Thyroid gland (tissue), 4 donors: ENCODE measurements at regions not wholly inside any gene's neighbourhood (a gene's known extent, or its start where the extent isn't known, plus 50 kb on each side); places are given as distances from the start of the nearest gene placed in this dataset.

Experiments used
- DNase-seq, 2 donors: peaks; one replicate each; pipeline ENCODE4 v3.0.0-alpha.2; 2019
- H3K27ac ChIP-seq, 3 donors: fragments of 200-600 bp; sonication (generic); 1 replicate in 2 of 3; 2 replicates in 1 of 3; pipeline ENCODE4 v1.5.1; 2016 to 2019; ENCODE audit warnings: mild to moderate bottlenecking in 1 of 3, moderate library complexity in 1 of 3
- H3K27me3 ChIP-seq: fragments of 200-600 bp; sonication (generic); one replicate; pipeline ENCODE4 v1.5.1; 2019
- H3K36me3 ChIP-seq, 2 donors: fragments of 200-600 bp; sonication (generic); one replicate each; pipeline ENCODE4 v1.5.1; 2016 to 2019
- H3K4me1 ChIP-seq, 2 donors: fragments of 200-600 bp; sonication (generic); one replicate each; pipeline ENCODE4 v1.5.1; 2017 to 2019
- H3K4me3 ChIP-seq, 3 donors: fragments of 200-600 bp; sonication (generic); replicated peaks in 1 of 3; 1 replicate in 2 of 3; 2 replicates in 1 of 3; pipeline ENCODE4 v1.5.1; 2016; ENCODE audit warnings: mild to moderate bottlenecking in 1 of 3
- H3K9me3 ChIP-seq: fragments of 200-600 bp; sonication (generic); one replicate; pipeline ENCODE4 v1.5.1; 2017
- CTCF ChIP-seq, 6 experiments: fragments of 200-600 bp in 3 of 6; fragments of 450-650 bp in 3 of 6; sonication (generic) in 3 of 6; IDR thresholded peaks; one replicate each; pipeline ENCODE4 v1.5.1; 2016 to 2019; ENCODE audit warnings: antibody characterized with exemption in 6 of 6, mild to moderate bottlenecking in 2 of 6, inconsistent platforms in 1 of 6, moderate library complexity in 1 of 6
- POLR2A ChIP-seq, 2 donors: fragments of 450-650 bp; IDR thresholded peaks; one replicate each; pipeline ENCODE4 v1.6.1; 2017; ENCODE audit warnings: antibody characterized with exemption in 2 of 2, mild to moderate bottlenecking in 2 of 2, moderate library complexity in 1 of 2
- WGBS, 2 donors: methylation state at CpG; one replicate each; pipeline ENCODE4 v1.1.5; 2017; 5-methylcytosine and 5-hydroxymethylcytosine counted together
- intact Hi-C: fragments of 100-400 bp; cut with DNase I; formaldehyde crosslinking; loops from one replicate; pipeline ENCODE4 v1.15.1; 2023

- H3K9me3 ChIP-seq = no peaks in the 10 kb centered on the region
- no peak overlapping the region for H3K4me3 ChIP-seq
- no peaks in the 10 kb centered on the region for H3K4me1 ChIP-seq
- no peak for TF ChIP-seq POLR2A (IDR thresholded peaks at IDR 0.05)
- TF ChIP-seq CTCF (IDR thresholded peaks at IDR 0.05) = no peak
- no peak for DNase-seq
- H3K27me3 ChIP-seq = no peaks in the 10 kb centered on the region
- intact Hi-C loops = no loop called here
- 94 to 96% methylated on average over 4 of the region's 4 CpGs for WGBS, 2 donors
- H3K36me3 ChIP-seq = no peaks in the 10 kb centered on the region
- no peak overlapping the region for H3K27ac ChIP-seq
Measured at GRCh38 chr2:187167491-187167890, 280.6 kb downstream of the CALCRL start.

- no peak for DNase-seq
- TF ChIP-seq CTCF (IDR thresholded peaks at IDR 0.05) (no peak), POLR2A (IDR thresholded peaks at IDR 0.05) (no peak)
- no peaks in the 10 kb centered on the region for H3K9me3 ChIP-seq
- H3K27me3 ChIP-seq = no peaks in the 10 kb centered on the region
- H3K4me1 ChIP-seq = no peaks in the 10 kb centered on the region
- no peak overlapping the region for H3K4me3 ChIP-seq
- H3K36me3 ChIP-seq = no peaks in the 10 kb centered on the region
- intact Hi-C loops = no loop called here
- no peak overlapping the region for H3K27ac ChIP-seq
- 83 to 86% methylated on average over 1 of the region's 1 CpG for WGBS, 2 donors
Measured at GRCh38 chr2:187165936-187166610, 282.0 kb downstream of the CALCRL start.

- no peaks in the 10 kb centered on the region for H3K9me3 ChIP-seq
- no peak overlapping the region for H3K27ac ChIP-seq
- H3K36me3 ChIP-seq = no peaks in the 10 kb centered on the region
- 65 to 69% methylated on average over 3 of the region's 3 CpGs for WGBS, 2 donors
- no peaks in the 10 kb centered on the region for H3K4me1 ChIP-seq
- intact Hi-C loops = no loop called here
- no peak overlapping the region for H3K4me3 ChIP-seq
- no peak for DNase-seq
- TF ChIP-seq POLR2A (IDR thresholded peaks at IDR 0.05) (no peak), CTCF (IDR thresholded peaks at IDR 0.05) (no peak)
- no peaks in the 10 kb centered on the region for H3K27me3 ChIP-seq
Measured at GRCh38 chr2:187158452-187158851, 289.6 kb downstream of the CALCRL start.

- DNase-seq = no peak
- no peak for TF ChIP-seq POLR2A (IDR thresholded peaks at IDR 0.05)
- no peak for TF ChIP-seq CTCF (IDR thresholded peaks at IDR 0.05)
- Histone ChIP-seq H3K9me3 (no peaks in the 10 kb centered on the region), H3K4me1 (no peaks in the 10 kb centered on the region), H3K4me3 (no peak overlapping the region), H3K36me3 (no peaks in the 10 kb centered on the region), H3K27ac (no peak overlapping the region), H3K27me3 (no peaks in the 10 kb centered on the region)
- intact Hi-C loops = no loop called here
- WGBS, 2 donors = 96 to 97% methylated on average over 2 of the region's 2 CpGs
Measured at GRCh38 chr2:187157046-187157445, 291.0 kb downstream of the CALCRL start.

GRCh38 chr2:187155476-187155875 lies 292.6 kb downstream of the CALCRL start:
- WGBS, 2 donors = 86 to 94% methylated on average over 1 of the region's 1 CpG

More at GRCh38 chr2:187155476-187155875, 292.6 kb downstream of the CALCRL start:
- no peaks in the 10 kb centered on the region for H3K9me3 ChIP-seq
- H3K4me3 ChIP-seq = no peak overlapping the region
- no peak overlapping the region for H3K27ac ChIP-seq
- H3K36me3 ChIP-seq = no peaks in the 10 kb centered on the region
- no peak for TF ChIP-seq CTCF (IDR thresholded peaks at IDR 0.05)
- no peak for TF ChIP-seq POLR2A (IDR thresholded peaks at IDR 0.05)
- no peaks in the 10 kb centered on the region for H3K27me3 ChIP-seq
- no peak for DNase-seq
- intact Hi-C loops = no loop called here
- no peaks in the 10 kb centered on the region for H3K4me1 ChIP-seq
